ENCODE measurements at regions not wholly inside any gene's neighbourhood (a gene's known extent, or its start where the extent isn't known, plus 50 kb on each side); places are given as distances from the start of the nearest gene placed in this dataset.

DNA sequence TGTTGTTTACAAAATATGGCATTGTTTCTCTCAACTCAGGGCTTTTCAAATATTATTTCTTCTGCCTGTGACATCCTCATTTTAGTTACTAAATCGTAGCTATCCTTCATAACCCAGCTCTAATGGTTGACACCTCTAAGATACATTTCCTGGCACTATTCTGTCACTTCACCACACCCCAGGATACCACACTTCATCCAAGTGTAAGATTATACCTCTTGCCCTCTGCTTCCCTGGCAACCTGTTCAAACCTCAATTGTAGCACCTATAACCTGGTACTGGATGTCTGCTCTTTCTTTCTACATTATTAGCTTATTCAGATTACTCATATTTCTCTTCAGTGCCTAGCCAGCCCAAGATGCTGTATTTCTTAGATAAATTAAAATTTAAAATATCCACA lies 175.7 kb upstream of the SPIN4 start:
- no peak for ATAC-seq
- intact Hi-C loops (cut with micrococcal nuclease; ENCODE audit: unreplicated experiment) = no loop called here

DNA sequence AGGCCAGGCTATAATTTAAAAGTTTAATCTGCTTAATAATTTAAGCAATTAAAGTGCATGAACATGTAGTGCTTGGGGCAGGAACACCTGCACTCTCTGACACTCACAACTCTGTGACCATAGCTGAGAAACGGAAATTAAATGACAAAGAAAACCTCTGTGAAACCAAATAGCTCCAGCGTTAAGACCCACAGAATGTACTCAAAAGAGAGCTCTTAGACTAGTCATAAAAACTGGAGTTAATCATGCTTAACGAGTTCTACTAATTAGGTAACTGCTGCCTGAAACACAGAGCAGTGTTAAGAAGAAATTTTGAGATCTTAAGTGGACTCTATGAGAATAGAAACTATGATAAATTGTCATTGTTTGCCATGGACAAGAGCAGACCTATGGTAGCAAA lies 174.4 kb upstream of the SPIN4 start:
- DNase-seq (ENCODE audit: low spot score) (no peak), ATAC-seq (no peak), FAIRE-seq (no peak)
- intact Hi-C loops (cut with micrococcal nuclease; ENCODE audit: unreplicated experiment) (no loop called here), in situ Hi-C loops (cut with HindIII; ENCODE audit: extremely low pct_ligation_motif_present, low pct_unique_long_range_greater_than_20kb) (no loop called here)
- no peak overlapping the region for H3K4me3 ChIP-seq (replicated peaks in 1 of 3; ENCODE audit: insufficient read depth in 1 of 3, low read depth in 2 of 3, low read length in 3 of 3)
- H3K27me3 ChIP-seq (ENCODE audit: control insufficient read depth in 1 of 2, insufficient read depth in 2 of 2, low read length in 2 of 2) = no peaks in the 10 kb centered on the region
- no peaks in the 10 kb centered on the region for H3K79me2 ChIP-seq (ENCODE audit: insufficient read depth, low read length)
- POLR2A ChIA-PET = no interaction called here
- BruUV-seq (replicated peaks) = no TSS peak
- H3K4me1 ChIP-seq (ENCODE audit: insufficient read depth, low read length) = no peaks in the 10 kb centered on the region
- WGBS (ENCODE audit: low lambda C conversion rate) = 88% methylated on average over 3 of the region's 3 CpGs
- no peaks in the 10 kb centered on the region for H4K20me1 ChIP-seq (ENCODE audit: insufficient read depth, low read length)
- no peaks in the 10 kb centered on the region for H3K36me3 ChIP-seq (replicated peaks in 1 of 2; ENCODE audit: control insufficient read depth in 1 of 2, insufficient read depth in 2 of 2, low read length in 2 of 2)
- CTCF ChIA-PET (ENCODE audit: low intra/inter-chr PET ratio, low total read pairs) = no interaction called here
- no peak overlapping the region for H3K4me2 ChIP-seq (ENCODE audit: low read depth, low read length)
- no peak overlapping the region for H3K9ac ChIP-seq (ENCODE audit: insufficient read depth, low read depth, low read length)
- no peak overlapping the region for H2AFZ ChIP-seq (ENCODE audit: low read length)
- no peak overlapping the region for H3K27ac ChIP-seq (ENCODE audit: extremely low read length, insufficient read depth, low read length)
- H3K9me3 ChIP-seq (ENCODE audit: low read length) = no peaks in the 10 kb centered on the region
- TF ChIP-seq RARA (CRISPR knock-in tag; IDR thresholded peaks at IDR 0.05) (no peak), ZNF552 (CRISPR knock-in tag; IDR thresholded peaks at IDR 0.05; ENCODE audit: borderline replicate concordance) (no peak), ZBTB38 (CRISPR knock-in tag; IDR thresholded peaks at IDR 0.05) (no peak), ETV6 (CRISPR knock-in tag; conservative IDR thresholded peaks at IDR 0.05) (no peak), CENPT (CRISPR knock-in tag; IDR thresholded peaks at IDR 0.05; ENCODE audit: low read depth) (no peak), ZNF547 (CRISPR knock-in tag; IDR thresholded peaks at IDR 0.05) (no peak), ZNF264 (CRISPR knock-in tag; IDR thresholded peaks at IDR 0.05) (no peak), ZNF496 (CRISPR knock-in tag; IDR thresholded peaks at IDR 0.05; ENCODE audit: insufficient replicate concordance) (no peak)
- TF ChIP-seq, protein P1, sequence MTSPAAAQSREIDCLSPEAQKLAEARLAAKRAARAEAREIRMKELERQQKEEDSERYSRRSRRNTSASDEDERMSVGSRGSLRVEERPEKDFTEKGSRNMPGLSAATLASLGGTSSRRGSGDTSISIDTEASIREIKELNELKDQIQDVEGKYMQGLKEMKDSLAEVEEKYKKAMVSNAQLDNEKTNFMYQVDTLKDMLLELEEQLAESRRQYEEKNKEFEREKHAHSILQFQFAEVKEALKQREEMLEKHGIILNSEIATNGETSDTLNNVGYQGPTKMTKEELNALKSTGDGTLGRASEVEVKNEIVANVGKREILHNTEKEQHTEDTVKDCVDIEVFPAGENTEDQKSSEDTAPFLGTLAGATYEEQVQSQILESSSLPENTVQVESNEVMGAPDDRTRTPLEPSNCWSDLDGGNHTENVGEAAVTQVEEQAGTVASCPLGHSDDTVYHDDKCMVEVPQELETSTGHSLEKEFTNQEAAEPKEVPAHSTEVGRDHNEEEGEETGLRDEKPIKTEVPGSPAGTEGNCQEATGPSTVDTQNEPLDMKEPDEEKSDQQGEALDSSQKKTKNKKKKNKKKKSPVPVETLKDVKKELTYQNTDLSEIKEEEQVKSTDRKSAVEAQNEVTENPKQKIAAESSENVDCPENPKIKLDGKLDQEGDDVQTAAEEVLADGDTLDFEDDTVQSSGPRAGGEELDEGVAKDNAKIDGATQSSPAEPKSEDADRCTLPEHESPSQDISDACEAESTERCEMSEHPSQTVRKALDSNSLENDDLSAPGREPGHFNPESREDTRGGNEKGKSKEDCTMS (CRISPR knock-in tag; conservative IDR thresholded peaks at IDR 0.05) = no peak

More for the DNA sequence above, 175.7 kb upstream of the SPIN4 start:
- FAIRE-seq (no peak), DNase-seq (ENCODE audit: low spot score) (no peak)
- H4K20me1 ChIP-seq (ENCODE audit: insufficient read depth, low read length) = no peaks in the 10 kb centered on the region
- BruUV-seq (replicated peaks) = no TSS peak
- no peaks in the 10 kb centered on the region for H3K4me1 ChIP-seq (ENCODE audit: insufficient read depth, low read length)
- H2AFZ ChIP-seq (ENCODE audit: low read length) = no peak overlapping the region
- H3K27ac ChIP-seq (ENCODE audit: extremely low read length, insufficient read depth, low read length) = no peak overlapping the region
- H3K9me3 ChIP-seq (ENCODE audit: low read length) = no peaks in the 10 kb centered on the region; the same call in 1 of the 2 replicates
- no peak for TF ChIP-seq FOXA1 (IDR thresholded peaks at IDR 0.05)
- no peak for TF ChIP-seq FOXA1 (CRISPR knock-in tag; IDR thresholded peaks at IDR 0.05)
- TF ChIP-seq RFX3 (CRISPR knock-in tag; IDR thresholded peaks at IDR 0.05) = no peak
- TF ChIP-seq ZNF782 (CRISPR knock-in tag; IDR thresholded peaks at IDR 0.05; ENCODE audit: borderline replicate concordance) = no peak
- no peak for TF ChIP-seq TAF1 (CRISPR knock-in tag; IDR thresholded peaks at IDR 0.05)
- TF ChIP-seq SNAI1 (CRISPR knock-in tag; IDR thresholded peaks at IDR 0.05; ENCODE audit: borderline replicate concordance) = no peak
- TF ChIP-seq, protein P2, sequence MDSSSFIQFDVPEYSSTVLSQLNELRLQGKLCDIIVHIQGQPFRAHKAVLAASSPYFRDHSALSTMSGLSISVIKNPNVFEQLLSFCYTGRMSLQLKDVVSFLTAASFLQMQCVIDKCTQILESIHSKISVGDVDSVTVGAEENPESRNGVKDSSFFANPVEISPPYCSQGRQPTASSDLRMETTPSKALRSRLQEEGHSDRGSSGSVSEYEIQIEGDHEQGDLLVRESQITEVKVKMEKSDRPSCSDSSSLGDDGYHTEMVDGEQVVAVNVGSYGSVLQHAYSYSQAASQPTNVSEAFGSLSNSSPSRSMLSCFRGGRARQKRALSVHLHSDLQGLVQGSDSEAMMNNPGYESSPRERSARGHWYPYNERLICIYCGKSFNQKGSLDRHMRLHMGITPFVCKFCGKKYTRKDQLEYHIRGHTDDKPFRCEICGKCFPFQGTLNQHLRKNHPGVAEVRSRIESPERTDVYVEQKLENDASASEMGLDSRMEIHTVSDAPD (CRISPR knock-in tag; IDR thresholded peaks at IDR 0.05) = no peak
- no peak for TF ChIP-seq MED13 (CRISPR knock-in tag; IDR thresholded peaks at IDR 0.05)
- CTCF ChIA-PET (ENCODE audit: low intra/inter-chr PET ratio, low total read pairs) = no interaction called here
- H3K36me3 ChIP-seq (replicated peaks in 1 of 2; ENCODE audit: control insufficient read depth in 1 of 2, insufficient read depth in 2 of 2, low read length in 2 of 2) = no peaks in the 10 kb centered on the region
- WGBS (ENCODE audit: low lambda C conversion rate) = 100% methylated on average over 1 of the region's 1 CpG
- in situ Hi-C loops (cut with HindIII; ENCODE audit: extremely low pct_ligation_motif_present, low pct_unique_long_range_greater_than_20kb) = no loop called here
- POLR2A ChIA-PET = no interaction called here
- H3K9ac ChIP-seq (ENCODE audit: insufficient read depth, low read depth, low read length) = no peak overlapping the region
- H3K27me3 ChIP-seq (ENCODE audit: control insufficient read depth in 1 of 2, insufficient read depth in 2 of 2, low read length in 2 of 2) = no peaks in the 10 kb centered on the region
- no peaks in the 10 kb centered on the region for H3K79me2 ChIP-seq (ENCODE audit: insufficient read depth, low read length)
- H3K4me2 ChIP-seq (ENCODE audit: low read depth, low read length) = no peak overlapping the region
- H3K4me3 ChIP-seq (replicated peaks in 1 of 3; ENCODE audit: insufficient read depth in 1 of 3, low read depth in 2 of 3, low read length in 3 of 3) = no peak overlapping the region

Measured in HepG2 (cell line).